ENCODE measurements at regions not wholly inside any gene's neighbourhood (a gene's known extent, or its start where the extent isn't known, plus 50 kb on each side); places are given as distances from the start of the nearest gene placed in this dataset.

DNA sequence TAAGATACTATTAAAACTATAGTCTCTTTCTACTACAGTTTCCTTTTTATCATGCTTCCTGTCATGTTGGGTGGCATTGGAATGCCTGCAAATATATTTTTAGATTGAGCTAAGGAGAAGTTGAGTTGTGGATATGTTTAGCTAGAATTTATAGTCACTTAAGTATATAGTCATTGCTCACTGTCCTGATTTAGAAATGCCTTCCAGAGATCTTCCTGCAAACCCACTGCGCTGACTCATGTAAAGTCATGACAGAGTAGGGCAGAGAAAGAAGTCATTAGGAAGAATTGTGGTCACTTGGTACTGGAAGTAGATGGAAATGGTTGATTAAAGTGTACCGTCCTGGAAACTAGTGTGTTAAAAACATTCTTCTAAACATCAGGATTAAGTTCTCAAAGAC lies 490.3 kb upstream of the PABPC4L start:
- H3K4me3 Mint-ChIP-seq, result no peak overlapping the region
- no peak overlapping the region for H3K4me3 ChIP-seq (ENCODE audit: low read length in 2 of 2)
- H3K27me3 ChIP-seq (ENCODE audit: insufficient read depth, low read length), result no peaks in the 10 kb centered on the region
- POLR2A ChIA-PET (ENCODE audit: partially characterized antibody), result no interaction called here
- DNase-seq, result no peak
- H3K9me3 Mint-ChIP-seq, result peaks cover 3 to 12% (median 8%) of the 10 kb centered on the region in 8 donors
- H3K36me3 Mint-ChIP-seq, result no peaks in the 10 kb centered on the region
- no peaks in the 10 kb centered on the region for H3K4me1 Mint-ChIP-seq
- H3K36me3 ChIP-seq (ENCODE audit: insufficient read depth, low read length), result no peaks in the 10 kb centered on the region
- H3K27ac ChIP-seq (ENCODE audit: low read depth, low read length), result no peak overlapping the region
- no peak overlapping the region for H3K27ac Mint-ChIP-seq
- H3K4me1 ChIP-seq (ENCODE audit: insufficient read depth, low read length), result no peaks in the 10 kb centered on the region
- intact Hi-C loops (cut with micrococcal nuclease), result no loop called here
- CTCF ChIA-PET (ENCODE audit: partially characterized antibody), result no interaction called here
- H3K9me3 ChIP-seq (ENCODE audit: control insufficient read depth in 1 of 2, low read length in 2 of 2), result peaks cover 0 to 3% of the 10 kb centered on the region in 2 donors
- H3K27me3 Mint-ChIP-seq, result no peaks in the 10 kb centered on the region

DNA sequence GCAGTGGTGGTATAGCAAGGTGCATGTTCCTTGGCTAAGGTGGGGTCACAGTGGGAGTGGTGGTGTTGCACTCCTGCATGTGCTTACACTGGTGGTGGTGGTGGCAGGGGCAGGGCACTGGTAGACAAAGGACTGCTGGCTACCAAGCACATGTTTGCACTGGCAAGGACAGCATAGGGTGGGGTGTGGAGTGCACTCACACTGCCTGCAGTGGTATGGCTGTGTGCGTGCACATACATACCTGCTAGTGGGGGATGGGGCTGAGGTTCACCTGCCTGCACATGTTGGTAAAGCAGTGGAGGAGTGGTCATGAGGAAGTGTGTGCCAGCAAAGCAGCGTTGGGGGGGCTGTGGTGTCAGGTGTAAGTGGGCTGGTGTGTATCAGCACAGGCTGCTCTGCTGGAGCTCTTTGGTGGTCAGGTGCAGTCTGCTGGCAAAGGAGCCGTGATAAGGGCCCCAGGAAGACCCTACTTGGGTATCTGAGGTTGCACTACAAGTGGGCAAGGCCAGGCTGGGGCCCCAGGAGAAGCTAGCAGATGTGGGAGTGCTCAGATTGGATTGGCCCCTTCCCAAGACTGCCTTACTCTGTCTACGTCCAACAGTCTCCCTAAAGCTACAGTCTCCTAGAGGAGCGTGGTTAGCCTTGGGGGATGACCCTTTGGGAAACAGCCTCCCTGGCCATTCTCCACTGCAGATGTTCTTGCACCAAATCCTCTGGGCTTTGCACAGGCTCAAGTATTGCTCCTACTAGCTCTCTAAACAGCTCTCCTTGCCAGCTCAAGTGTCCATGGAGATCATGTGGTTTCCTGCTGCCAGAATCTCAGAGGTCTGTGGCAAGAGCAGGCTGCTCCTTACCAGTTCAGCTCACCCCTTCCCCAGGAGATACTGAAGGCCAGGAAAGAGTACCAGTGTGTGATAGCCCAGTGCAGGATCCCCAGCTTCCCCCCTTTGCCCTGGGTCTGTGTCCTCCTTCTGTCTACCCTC lies 486.3 kb upstream of the PABPC4L start:
- Histone ChIP-seq H3K9me3 (ENCODE audit: control insufficient read depth in 1 of 2, low read length in 2 of 2) (peaks cover 0 to 3% of the 10 kb centered on the region in 2 donors), H3K36me3 (ENCODE audit: insufficient read depth, low read length) (no peaks in the 10 kb centered on the region), H3K27me3 (ENCODE audit: insufficient read depth, low read length) (no peaks in the 10 kb centered on the region), H3K4me3 (ENCODE audit: low read length in 2 of 2) (no peak overlapping the region), H3K4me1 (ENCODE audit: insufficient read depth, low read length) (no peaks in the 10 kb centered on the region), H3K27ac (ENCODE audit: low read depth, low read length) (no peak overlapping the region)
- Mint-ChIP-seq H3K4me3 (no peak overlapping the region), H3K27me3 (no peaks in the 10 kb centered on the region), H3K36me3 (no peaks in the 10 kb centered on the region), H3K9me3 (peaks cover 0 to 14% (median 9%) of the 10 kb centered on the region in 8 donors), H3K27ac (no peak overlapping the region), H3K4me1 (no peaks in the 10 kb centered on the region)
- intact Hi-C loops (cut with micrococcal nuclease), result no loop called here
- POLR2A ChIA-PET (ENCODE audit: partially characterized antibody), result no interaction called here
- no peak for DNase-seq
- CTCF ChIA-PET (ENCODE audit: partially characterized antibody), result no interaction called here

DNA sequence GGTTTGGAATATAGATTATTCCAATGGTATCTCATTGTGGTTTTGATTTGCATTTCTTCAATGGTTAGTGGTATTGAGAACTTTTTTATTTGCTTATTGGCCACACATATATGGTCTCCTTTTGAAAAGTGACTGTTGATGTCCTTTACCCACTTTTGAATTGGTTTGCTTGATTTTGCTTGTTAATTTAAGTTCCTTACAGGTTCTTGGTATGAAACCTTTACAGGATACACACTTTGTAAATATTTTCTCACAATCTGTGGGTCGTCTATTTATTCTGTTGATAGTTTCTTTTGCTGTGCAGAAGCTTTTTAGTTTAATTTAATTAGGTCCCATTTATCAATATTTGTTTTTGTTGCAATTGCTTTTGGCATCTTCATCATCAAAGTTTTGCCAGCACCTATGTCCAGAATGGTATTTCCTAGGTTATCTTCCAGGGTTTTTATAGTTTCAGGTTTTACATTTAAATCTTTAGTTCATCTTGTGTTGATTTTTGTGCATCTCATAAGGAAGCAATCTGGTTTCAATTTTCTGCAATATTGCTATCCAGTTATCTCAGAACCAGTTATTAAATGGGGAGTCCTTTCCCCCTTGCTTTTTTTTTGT lies 475.7 kb upstream of the PABPC4L start:
- ChIA-PET POLR2A (ENCODE audit: partially characterized antibody) (no interaction called here), CTCF (ENCODE audit: partially characterized antibody) (no interaction called here)
- H3K4me3 ChIP-seq (ENCODE audit: low read length in 2 of 2), result no peak overlapping the region
- H3K27me3 ChIP-seq (ENCODE audit: insufficient read depth, low read length), result no peaks in the 10 kb centered on the region
- no peaks in the 10 kb centered on the region for H3K9me3 ChIP-seq (ENCODE audit: control insufficient read depth in 1 of 2, low read length in 2 of 2)
- H3K27ac ChIP-seq (ENCODE audit: low read depth, low read length), result no peak overlapping the region
- H3K36me3 ChIP-seq (ENCODE audit: insufficient read depth, low read length), result no peaks in the 10 kb centered on the region
- Mint-ChIP-seq H3K36me3 (no peaks in the 10 kb centered on the region), H3K4me1 (no peaks in the 10 kb centered on the region), H3K27me3 (no peaks in the 10 kb centered on the region), H3K27ac (no peak overlapping the region), H3K9me3 (peaks cover 3 to 26% (median 11%) of the 10 kb centered on the region in 8 donors), H3K4me3 (no peak overlapping the region)
- DNase-seq, result no peak
- intact Hi-C loops (cut with micrococcal nuclease), result no loop called here
- H3K4me1 ChIP-seq (ENCODE audit: insufficient read depth, low read length), result no peaks in the 10 kb centered on the region

DNA sequence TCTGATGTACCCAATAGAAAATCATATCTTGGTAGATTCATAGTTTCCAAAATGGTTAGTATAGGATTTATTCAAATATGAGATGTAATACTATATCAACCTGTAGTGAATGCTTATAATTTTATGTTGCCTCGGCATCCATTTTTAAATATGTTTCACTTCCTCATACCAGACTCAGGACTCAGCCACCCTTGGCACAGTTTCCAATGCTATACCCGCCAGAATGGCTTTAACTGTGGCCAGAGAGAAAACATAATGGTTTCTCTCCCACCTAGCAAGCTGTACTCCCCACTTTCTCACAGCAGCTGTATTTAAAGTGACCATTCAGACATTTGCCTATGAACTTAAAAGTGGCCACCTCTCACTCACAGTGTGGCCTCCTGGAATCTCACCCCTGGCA lies 466.6 kb upstream of the PABPC4L start:
- intact Hi-C loops (cut with micrococcal nuclease), result no loop called here
- H3K4me1 Mint-ChIP-seq, result no peaks in the 10 kb centered on the region
- H3K9me3 Mint-ChIP-seq, result peaks cover 2 to 5% (median 4%) of the 10 kb centered on the region in 8 donors
- H3K27me3 Mint-ChIP-seq, result no peaks in the 10 kb centered on the region
- H3K4me1 ChIP-seq (ENCODE audit: insufficient read depth, low read length), result no peaks in the 10 kb centered on the region
- no peak overlapping the region for H3K27ac Mint-ChIP-seq
- POLR2A ChIA-PET (ENCODE audit: partially characterized antibody), result no interaction called here
- no peak overlapping the region for H3K4me3 ChIP-seq (ENCODE audit: low read length in 2 of 2)
- H3K27me3 ChIP-seq (ENCODE audit: insufficient read depth, low read length), result no peaks in the 10 kb centered on the region
- no peaks in the 10 kb centered on the region for H3K9me3 ChIP-seq (ENCODE audit: control insufficient read depth in 1 of 2, low read length in 2 of 2)
- DNase-seq, result no peak
- H3K36me3 ChIP-seq (ENCODE audit: insufficient read depth, low read length), result no peaks in the 10 kb centered on the region
- H3K27ac ChIP-seq (ENCODE audit: low read depth, low read length), result no peak overlapping the region
- CTCF ChIA-PET (ENCODE audit: partially characterized antibody), result no interaction called here
- no peaks in the 10 kb centered on the region for H3K36me3 Mint-ChIP-seq
- no peak overlapping the region for H3K4me3 Mint-ChIP-seq

DNA sequence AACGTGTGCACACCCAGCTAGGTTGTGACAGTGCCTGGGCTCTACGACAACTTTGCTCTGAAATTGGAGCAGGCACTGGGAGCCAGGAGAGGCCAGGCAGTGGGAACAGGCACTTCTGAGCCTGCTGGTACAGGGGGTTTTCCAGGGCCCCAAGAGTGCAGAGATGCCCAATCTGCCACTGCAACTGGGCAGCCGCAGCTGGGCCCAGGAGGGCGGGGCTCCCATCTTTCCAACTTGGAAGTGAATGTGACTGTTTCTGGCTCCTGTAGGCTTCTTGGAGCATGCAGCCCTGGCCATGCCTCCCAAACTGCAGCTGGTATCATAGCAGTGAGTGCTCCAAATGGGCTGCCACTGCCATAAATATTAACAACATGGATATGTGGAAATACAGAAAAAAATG lies 465.1 kb upstream of the PABPC4L start:
- CTCF ChIA-PET (ENCODE audit: partially characterized antibody), result no interaction called here
- DNase-seq, result no peak
- Histone ChIP-seq H3K4me1 (ENCODE audit: insufficient read depth, low read length) (no peaks in the 10 kb centered on the region), H3K36me3 (ENCODE audit: insufficient read depth, low read length) (no peaks in the 10 kb centered on the region), H3K27me3 (ENCODE audit: insufficient read depth, low read length) (no peaks in the 10 kb centered on the region), H3K4me3 (ENCODE audit: low read length in 2 of 2) (no peak overlapping the region), H3K9me3 (ENCODE audit: control insufficient read depth in 1 of 2, low read length in 2 of 2) (no peaks in the 10 kb centered on the region), H3K27ac (ENCODE audit: low read depth, low read length) (no peak overlapping the region)
- Mint-ChIP-seq H3K27ac (no peak overlapping the region), H3K27me3 (no peaks in the 10 kb centered on the region), H3K9me3 (peaks cover 2 to 7% (median 6%) of the 10 kb centered on the region in 8 donors), H3K36me3 (no peaks in the 10 kb centered on the region), H3K4me1 (no peaks in the 10 kb centered on the region), H3K4me3 (no peak overlapping the region)
- POLR2A ChIA-PET (ENCODE audit: partially characterized antibody), result no interaction called here
- intact Hi-C loops (cut with micrococcal nuclease), result no loop called here

DNA sequence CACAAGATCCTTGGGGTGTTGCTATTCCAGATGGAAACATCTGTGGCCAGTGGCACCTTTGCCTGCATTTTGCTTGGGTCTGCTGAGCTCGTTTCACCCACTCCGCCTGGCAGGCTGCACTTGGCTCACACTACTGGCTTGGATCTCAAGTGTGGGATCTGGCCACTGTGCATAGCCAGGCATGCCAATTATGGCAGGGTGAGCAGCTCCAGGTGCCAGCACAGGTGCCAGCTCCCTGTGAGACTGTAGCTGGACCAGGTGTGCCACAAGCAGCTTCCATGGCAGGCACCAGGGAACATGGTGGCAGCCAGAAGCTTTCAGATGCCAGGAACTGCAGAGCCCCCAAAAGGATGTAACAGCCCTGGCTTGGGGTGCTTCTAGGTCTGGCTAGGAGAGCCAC lies 463.8 kb upstream of the PABPC4L start:
- Histone ChIP-seq H3K27ac (ENCODE audit: low read depth, low read length) (no peak overlapping the region), H3K36me3 (ENCODE audit: insufficient read depth, low read length) (no peaks in the 10 kb centered on the region), H3K4me1 (ENCODE audit: insufficient read depth, low read length) (no peaks in the 10 kb centered on the region), H3K9me3 (ENCODE audit: control insufficient read depth in 1 of 2, low read length in 2 of 2) (no peaks in the 10 kb centered on the region), H3K27me3 (ENCODE audit: insufficient read depth, low read length) (no peaks in the 10 kb centered on the region), H3K4me3 (ENCODE audit: low read length in 2 of 2) (no peak overlapping the region)
- ChIA-PET POLR2A (ENCODE audit: partially characterized antibody) (no interaction called here), CTCF (ENCODE audit: partially characterized antibody) (no interaction called here)
- intact Hi-C loops (cut with micrococcal nuclease), result no loop called here
- Mint-ChIP-seq H3K27ac (no peak overlapping the region), H3K27me3 (no peaks in the 10 kb centered on the region), H3K4me3 (no peak overlapping the region), H3K36me3 (no peaks in the 10 kb centered on the region), H3K4me1 (no peaks in the 10 kb centered on the region), H3K9me3 (peaks cover 2 to 13% (median 6%) of the 10 kb centered on the region in 8 donors)
- no peak for DNase-seq

DNA sequence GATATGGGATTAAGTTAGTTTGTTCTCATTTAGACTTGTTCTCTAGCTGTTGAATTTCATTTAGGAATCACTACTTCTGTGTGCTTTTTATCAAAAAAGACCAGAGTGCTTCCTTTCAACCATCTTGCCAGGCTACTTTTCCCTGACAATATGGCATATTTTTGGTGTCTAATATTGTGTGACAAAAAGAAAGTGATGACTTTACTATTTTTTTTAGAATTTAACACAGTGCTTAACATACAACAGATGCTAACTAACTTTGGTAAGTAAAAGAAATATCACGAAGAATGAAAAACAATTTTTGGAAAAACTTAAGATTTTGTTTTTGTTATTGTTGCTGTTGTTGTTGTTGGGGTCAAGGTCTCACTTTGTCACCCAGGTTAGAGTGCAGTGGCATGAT lies 462.2 kb upstream of the PABPC4L start:
- intact Hi-C loops (cut with micrococcal nuclease), result no loop called here
- no peaks in the 10 kb centered on the region for H3K4me1 ChIP-seq (ENCODE audit: insufficient read depth, low read length)
- no peaks in the 10 kb centered on the region for H3K4me1 Mint-ChIP-seq
- H3K27ac ChIP-seq (ENCODE audit: low read depth, low read length), result no peak overlapping the region
- H3K27me3 Mint-ChIP-seq, result no peaks in the 10 kb centered on the region
- H3K4me3 ChIP-seq (ENCODE audit: low read length in 2 of 2), result no peak overlapping the region
- H3K27me3 ChIP-seq (ENCODE audit: insufficient read depth, low read length), result no peaks in the 10 kb centered on the region
- POLR2A ChIA-PET (ENCODE audit: partially characterized antibody), result no interaction called here
- H3K9me3 Mint-ChIP-seq, result peaks cover 0 to 15% (median 4%) of the 10 kb centered on the region in 8 donors
- no peak for DNase-seq
- H3K27ac Mint-ChIP-seq, result no peak overlapping the region
- H3K9me3 ChIP-seq (ENCODE audit: control insufficient read depth in 1 of 2, low read length in 2 of 2), result no peaks in the 10 kb centered on the region
- no peaks in the 10 kb centered on the region for H3K36me3 Mint-ChIP-seq
- H3K4me3 Mint-ChIP-seq, result no peak overlapping the region
- no peaks in the 10 kb centered on the region for H3K36me3 ChIP-seq (ENCODE audit: insufficient read depth, low read length)
- CTCF ChIA-PET (ENCODE audit: partially characterized antibody), result no interaction called here
